ENCODE measurements at regions not wholly inside any gene's neighbourhood (a gene's known extent, or its start where the extent isn't known, plus 50 kb on each side); places are given as distances from the start of the nearest gene placed in this dataset.
"Not testable (repeated sequence)": the region's sequence is repeated elsewhere in the genome, so short reads cannot be mapped to it uniquely, and the experiment has no call there.

- H3K4me1 Mint-ChIP-seq (ENCODE audit: low read depth): peaks cover 32% of the 10 kb centered on the region
- H3K27me3 Mint-ChIP-seq: peaks cover 3% of the 10 kb centered on the region
Measured at GRCh38 chr3:33943277-33943676, 144.8 kb downstream of the PDCD6IP start.

DNA sequence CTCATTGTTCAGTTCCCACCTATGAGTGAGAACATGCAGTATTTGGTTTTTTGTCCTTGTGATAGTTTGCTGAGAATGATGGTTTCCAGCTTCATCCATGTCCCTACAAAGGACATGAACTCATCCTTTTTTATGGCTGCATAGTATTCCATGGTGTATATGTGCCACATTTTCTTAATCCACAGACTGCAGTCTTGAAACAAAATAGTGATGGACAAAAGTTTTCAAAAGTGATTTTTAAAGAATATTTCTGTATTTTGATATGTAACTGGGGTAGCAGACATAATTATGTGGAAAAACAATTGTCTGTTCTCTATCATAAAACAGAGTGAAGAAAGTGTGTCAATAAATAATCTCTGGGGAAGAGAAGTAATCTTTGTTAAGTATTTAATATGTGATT is 148.2 kb downstream of the PDCD6IP start:
- H3K36me3 Mint-ChIP-seq (ENCODE audit: low read depth); H3K27me3 Mint-ChIP-seq; H3K9me3 Mint-ChIP-seq; H3K27ac Mint-ChIP-seq; H3K4me3 Mint-ChIP-seq: not testable (repeated sequence)
- peaks cover 13% of the 10 kb centered on the region for H3K4me1 Mint-ChIP-seq (ENCODE audit: low read depth)

More at GRCh38 chr3:33943277-33943676, 144.8 kb downstream of the PDCD6IP start:
- Mint-ChIP-seq H3K27ac (no peak overlapping the region), H3K9me3 (no peaks in the 10 kb centered on the region), H3K4me3 (no peak overlapping the region), H3K36me3 (ENCODE audit: low read depth) (no peaks in the 10 kb centered on the region)

DNA sequence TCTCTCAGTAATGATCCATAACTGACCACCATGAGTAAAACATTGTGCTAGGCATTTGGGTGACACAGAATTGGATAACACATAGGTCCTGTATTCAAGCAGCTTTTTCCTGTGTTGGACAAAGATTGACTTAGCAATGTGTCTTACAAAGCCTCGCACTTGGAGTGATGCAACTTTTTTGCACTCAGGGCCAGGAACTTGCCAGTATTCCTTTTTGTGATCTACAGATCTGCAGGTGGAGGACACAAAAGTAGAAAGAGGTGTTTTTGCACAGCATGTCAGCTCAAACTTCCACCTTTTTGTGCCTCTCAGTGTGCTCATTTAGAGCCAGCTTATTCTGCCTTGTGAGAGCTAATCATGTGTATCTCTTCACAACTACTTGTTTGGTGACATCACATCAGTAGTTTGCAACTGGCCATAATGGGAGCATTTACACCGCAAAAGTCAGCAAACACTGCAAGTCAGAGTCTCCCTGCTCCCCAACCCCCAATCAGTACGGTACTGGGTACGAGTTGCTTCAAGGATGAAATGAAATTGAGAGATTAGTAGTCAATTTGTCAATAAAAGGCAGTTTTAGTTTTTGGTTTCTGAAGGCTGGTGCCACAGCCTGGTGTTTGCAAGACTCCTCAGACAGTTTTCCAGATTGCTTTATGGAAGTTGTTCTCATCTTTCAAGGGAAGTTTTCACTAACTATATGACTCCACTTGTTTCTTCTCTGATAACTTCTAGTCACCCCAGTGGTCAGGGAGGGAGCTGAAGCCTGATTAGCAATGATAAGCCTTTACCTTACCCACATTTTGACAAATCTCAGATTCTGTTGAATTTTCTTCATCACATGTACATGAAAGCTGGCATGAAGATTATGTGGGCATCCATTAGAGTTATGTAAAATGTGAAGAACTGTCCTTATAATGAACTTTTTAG is 149.1 kb downstream of the PDCD6IP start:
- Mint-ChIP-seq H3K36me3 (ENCODE audit: low read depth) (no peaks in the 10 kb centered on the region), H3K27me3 (peaks cover 4% of the 10 kb centered on the region), H3K27ac (no peak overlapping the region), H3K4me1 (ENCODE audit: low read depth) (peaks cover 4% of the 10 kb centered on the region), H3K9me3 (no peaks in the 10 kb centered on the region), H3K4me3 (no peak overlapping the region)

- H3K27me3 Mint-ChIP-seq: peaks cover 4% of the 10 kb centered on the region
- no peak overlapping the region for H3K27ac Mint-ChIP-seq
- H3K4me3 Mint-ChIP-seq: no peak overlapping the region
- H3K4me1 Mint-ChIP-seq (ENCODE audit: low read depth): no peaks in the 10 kb centered on the region
- no peaks in the 10 kb centered on the region for H3K9me3 Mint-ChIP-seq
- no peaks in the 10 kb centered on the region for H3K36me3 Mint-ChIP-seq (ENCODE audit: low read depth)
Measured at GRCh38 chr3:33949074-33949473, 150.6 kb downstream of the PDCD6IP start.

GRCh38 chr3:33954956-33955355 is 156.5 kb downstream of the PDCD6IP start:
- Mint-ChIP-seq H3K27me3 (peaks cover 5% of the 10 kb centered on the region), H3K9me3 (no peaks in the 10 kb centered on the region), H3K4me1 (ENCODE audit: low read depth) (no peaks in the 10 kb centered on the region), H3K4me3 (no peak overlapping the region), H3K27ac (no peak overlapping the region), H3K36me3 (ENCODE audit: low read depth) (no peaks in the 10 kb centered on the region)

GRCh38 chr3:33956206-33956605 is 157.8 kb downstream of the PDCD6IP start:
- Mint-ChIP-seq H3K27me3 (peaks cover 5% of the 10 kb centered on the region), H3K27ac (no peak overlapping the region), H3K36me3 (ENCODE audit: low read depth) (no peaks in the 10 kb centered on the region), H3K4me3 (no peak overlapping the region), H3K4me1 (ENCODE audit: low read depth) (no peaks in the 10 kb centered on the region), H3K9me3 (no peaks in the 10 kb centered on the region)

GRCh38 chr3:33956776-33957175 is 158.3 kb downstream of the PDCD6IP start:
- no peaks in the 10 kb centered on the region for H3K36me3 Mint-ChIP-seq (ENCODE audit: low read depth)
- no peaks in the 10 kb centered on the region for H3K4me1 Mint-ChIP-seq (ENCODE audit: low read depth)
- no peak overlapping the region for H3K27ac Mint-ChIP-seq
- H3K27me3 Mint-ChIP-seq: peaks cover 5% of the 10 kb centered on the region
- no peaks in the 10 kb centered on the region for H3K9me3 Mint-ChIP-seq
- H3K4me3 Mint-ChIP-seq: no peak overlapping the region

DNA sequence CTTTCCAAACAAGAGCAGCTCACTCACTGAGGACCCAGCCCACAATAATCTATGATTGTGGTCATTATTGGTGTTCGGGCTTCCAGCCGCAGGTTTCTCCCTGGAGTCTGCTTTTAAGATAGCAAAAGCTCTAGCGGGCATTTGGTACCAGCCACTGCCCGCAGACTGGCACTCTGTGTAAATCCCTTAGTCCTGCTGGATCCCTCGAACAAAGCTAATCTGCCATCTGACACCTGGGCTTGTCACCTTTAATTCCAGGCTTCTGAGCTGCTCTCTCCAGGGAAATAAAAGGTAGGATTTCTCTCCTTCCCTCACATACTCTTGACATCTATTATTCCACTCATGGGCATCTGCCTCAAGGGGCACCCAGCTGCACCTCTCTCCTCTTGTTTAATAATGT is 158.7 kb downstream of the PDCD6IP start:
- no peaks in the 10 kb centered on the region for H3K36me3 Mint-ChIP-seq (ENCODE audit: low read depth)
- no peak overlapping the region for H3K4me3 Mint-ChIP-seq
- H3K4me1 Mint-ChIP-seq (ENCODE audit: low read depth): no peaks in the 10 kb centered on the region
- peaks cover 5% of the 10 kb centered on the region for H3K27me3 Mint-ChIP-seq
- no peak overlapping the region for H3K27ac Mint-ChIP-seq
- no peaks in the 10 kb centered on the region for H3K9me3 Mint-ChIP-seq

- no peaks in the 10 kb centered on the region for H3K9me3 Mint-ChIP-seq
- no peak overlapping the region for H3K4me3 Mint-ChIP-seq
- peaks cover 5% of the 10 kb centered on the region for H3K27me3 Mint-ChIP-seq
- no peaks in the 10 kb centered on the region for H3K36me3 Mint-ChIP-seq (ENCODE audit: low read depth)
- H3K27ac Mint-ChIP-seq: no peak overlapping the region
- H3K4me1 Mint-ChIP-seq (ENCODE audit: low read depth): no peaks in the 10 kb centered on the region
Measured at GRCh38 chr3:33958661-33959060, 160.2 kb downstream of the PDCD6IP start.

- H3K27me3 Mint-ChIP-seq: peaks cover 5% of the 10 kb centered on the region
- no peaks in the 10 kb centered on the region for H3K36me3 Mint-ChIP-seq (ENCODE audit: low read depth)
- no peak overlapping the region for H3K27ac Mint-ChIP-seq
- H3K4me1 Mint-ChIP-seq (ENCODE audit: low read depth): no peaks in the 10 kb centered on the region
- no peak overlapping the region for H3K4me3 Mint-ChIP-seq
- H3K9me3 Mint-ChIP-seq: no peaks in the 10 kb centered on the region
Measured at GRCh38 chr3:33962396-33962795, 164.0 kb downstream of the PDCD6IP start.

GRCh38 chr3:33970180-33970579 is 171.8 kb downstream of the PDCD6IP start:
- not testable (repeated sequence) for H3K36me3 Mint-ChIP-seq (ENCODE audit: low read depth); H3K4me1 Mint-ChIP-seq (ENCODE audit: low read depth); H3K4me3 Mint-ChIP-seq; H3K9me3 Mint-ChIP-seq; H3K27ac Mint-ChIP-seq; H3K27me3 Mint-ChIP-seq

- H3K27ac Mint-ChIP-seq: no peak overlapping the region
- no peaks in the 10 kb centered on the region for H3K36me3 Mint-ChIP-seq (ENCODE audit: low read depth)
- no peaks in the 10 kb centered on the region for H3K27me3 Mint-ChIP-seq
- peaks cover 6% of the 10 kb centered on the region for H3K9me3 Mint-ChIP-seq
- no peaks in the 10 kb centered on the region for H3K4me1 Mint-ChIP-seq (ENCODE audit: low read depth)
- H3K4me3 Mint-ChIP-seq: no peak overlapping the region
Measured at GRCh38 chr3:33971055-33971454, 172.6 kb downstream of the PDCD6IP start.

DNA sequence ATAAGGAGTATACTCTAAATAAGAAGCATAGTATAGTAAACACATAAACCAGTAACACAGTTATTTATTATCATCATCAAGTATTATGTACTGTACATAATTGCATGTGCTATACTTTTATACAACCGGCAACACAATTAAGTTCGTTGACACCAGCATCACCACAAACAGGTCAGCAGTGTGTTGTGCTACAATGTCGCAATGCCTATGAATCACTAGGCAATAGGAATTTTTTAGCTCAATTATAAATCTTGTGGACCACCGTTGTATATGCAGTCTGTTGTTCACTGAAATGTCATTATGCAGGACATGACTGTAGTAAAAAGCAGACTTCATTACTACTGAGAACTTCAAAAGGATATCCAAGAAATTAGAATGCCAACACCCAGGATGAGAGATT is 177.0 kb downstream of the PDCD6IP start:
- H3K9me3 Mint-ChIP-seq: peaks cover 5% of the 10 kb centered on the region
- H3K27me3 Mint-ChIP-seq: no peaks in the 10 kb centered on the region
- no peaks in the 10 kb centered on the region for H3K36me3 Mint-ChIP-seq (ENCODE audit: low read depth)
- no peak overlapping the region for H3K27ac Mint-ChIP-seq
- H3K4me1 Mint-ChIP-seq (ENCODE audit: low read depth): no peaks in the 10 kb centered on the region
- H3K4me3 Mint-ChIP-seq: no peak overlapping the region

DNA sequence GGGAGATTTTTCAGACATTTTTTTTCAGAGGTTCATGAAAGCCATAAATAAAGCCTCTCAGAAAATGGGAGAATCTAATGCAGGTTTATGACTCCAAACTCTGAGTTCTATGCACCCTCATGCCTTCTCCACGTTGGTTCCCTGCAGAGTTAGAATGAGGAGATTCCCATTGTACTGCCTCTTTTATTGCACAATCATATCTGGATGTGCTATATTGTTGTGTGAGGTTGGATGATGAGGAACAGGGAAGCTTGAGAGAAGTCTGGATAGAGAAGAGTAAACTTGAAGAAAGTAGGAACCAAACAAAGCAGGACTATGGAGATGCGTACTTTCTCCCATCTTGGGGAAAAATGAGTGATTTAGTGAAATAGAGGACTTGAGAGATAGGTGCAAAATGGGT is 178.8 kb downstream of the PDCD6IP start:
- Mint-ChIP-seq H3K4me3 (no peak overlapping the region), H3K4me1 (ENCODE audit: low read depth) (no peaks in the 10 kb centered on the region), H3K36me3 (ENCODE audit: low read depth) (no peaks in the 10 kb centered on the region), H3K27ac (no peak overlapping the region), H3K27me3 (no peaks in the 10 kb centered on the region), H3K9me3 (no peaks in the 10 kb centered on the region)

- H3K4me3 Mint-ChIP-seq: no peak overlapping the region
- no peaks in the 10 kb centered on the region for H3K4me1 Mint-ChIP-seq (ENCODE audit: low read depth)
- no peaks in the 10 kb centered on the region for H3K9me3 Mint-ChIP-seq
- H3K27ac Mint-ChIP-seq: no peak overlapping the region
- no peaks in the 10 kb centered on the region for H3K27me3 Mint-ChIP-seq
- no peaks in the 10 kb centered on the region for H3K36me3 Mint-ChIP-seq (ENCODE audit: low read depth)
Measured at GRCh38 chr3:33980252-33980651, 181.8 kb downstream of the PDCD6IP start.

- no peaks in the 10 kb centered on the region for H3K4me1 Mint-ChIP-seq (ENCODE audit: low read depth)
- no peak overlapping the region for H3K4me3 Mint-ChIP-seq
- H3K9me3 Mint-ChIP-seq: no peaks in the 10 kb centered on the region
- H3K27me3 Mint-ChIP-seq: no peaks in the 10 kb centered on the region
- no peaks in the 10 kb centered on the region for H3K36me3 Mint-ChIP-seq (ENCODE audit: low read depth)
- H3K27ac Mint-ChIP-seq: no peak overlapping the region
Measured at GRCh38 chr3:33982269-33982798, 183.9 kb downstream of the PDCD6IP start.

Data from stimulated activated naive CD8-positive, alpha-beta T cell treated with anti-CD3 and anti-CD28 coated beads, Interleukin-15, Interleukin-2, amounts not matched to agents 100 ng/mL and 50 ng/mL, for 24 hours (primary cell).